AG10803 (cell line): ENCODE measurements at regions not wholly inside any gene's neighbourhood (a gene's known extent, or its start where the extent isn't known, plus 50 kb on each side); places are given as distances from the start of the nearest gene placed in this dataset.
A peak's percentile ranks its signal among the peaks of the same experiment; 100 is the strongest.
"Not testable (repeated sequence)": the region's sequence is repeated elsewhere in the genome, so short reads cannot be mapped to it uniquely, and the experiment has no call there.

ENCODE experiments used
- DNase-seq: peaks from one replicate; pipeline ENCODE4 v3.0.0; 2010; ENCODE audit warnings: low read depth
- H3K4me3 ChIP-seq: 2 replicates; pipeline ENCODE4 v1.5.1; 2011; ENCODE audit warnings: mild to moderate bottlenecking, low read length, control low read depth
- TF ChIP-seq, protein P1 (sequence below): conservative IDR thresholded peaks from 2 replicates; pipeline ENCODE4 v1.5.1; 2011; ENCODE audit warnings: mild to moderate bottlenecking, low read length, control low read depth, inconsistent platforms

DNA sequence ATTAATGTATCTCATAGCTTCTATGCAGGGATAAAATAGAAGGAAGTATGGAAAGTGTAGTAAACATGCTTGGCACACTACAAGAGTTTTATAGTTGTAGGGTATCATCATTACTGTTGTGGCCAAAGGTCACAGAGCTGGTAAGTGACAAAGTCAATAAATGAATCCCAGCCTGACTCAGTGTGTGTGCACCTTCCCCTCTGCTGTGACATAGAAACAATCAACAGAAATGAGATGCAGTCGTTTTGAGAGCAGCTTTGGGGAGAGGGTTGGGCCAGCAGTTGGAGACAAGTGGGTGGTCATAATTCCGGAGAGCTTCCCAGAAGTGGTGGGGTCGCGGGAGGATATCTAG, 82.4 kb upstream of the RBPJ start:
- no peak for DNase-seq
- no peak overlapping the region for H3K4me3 ChIP-seq
- TF ChIP-seq, protein P1, sequence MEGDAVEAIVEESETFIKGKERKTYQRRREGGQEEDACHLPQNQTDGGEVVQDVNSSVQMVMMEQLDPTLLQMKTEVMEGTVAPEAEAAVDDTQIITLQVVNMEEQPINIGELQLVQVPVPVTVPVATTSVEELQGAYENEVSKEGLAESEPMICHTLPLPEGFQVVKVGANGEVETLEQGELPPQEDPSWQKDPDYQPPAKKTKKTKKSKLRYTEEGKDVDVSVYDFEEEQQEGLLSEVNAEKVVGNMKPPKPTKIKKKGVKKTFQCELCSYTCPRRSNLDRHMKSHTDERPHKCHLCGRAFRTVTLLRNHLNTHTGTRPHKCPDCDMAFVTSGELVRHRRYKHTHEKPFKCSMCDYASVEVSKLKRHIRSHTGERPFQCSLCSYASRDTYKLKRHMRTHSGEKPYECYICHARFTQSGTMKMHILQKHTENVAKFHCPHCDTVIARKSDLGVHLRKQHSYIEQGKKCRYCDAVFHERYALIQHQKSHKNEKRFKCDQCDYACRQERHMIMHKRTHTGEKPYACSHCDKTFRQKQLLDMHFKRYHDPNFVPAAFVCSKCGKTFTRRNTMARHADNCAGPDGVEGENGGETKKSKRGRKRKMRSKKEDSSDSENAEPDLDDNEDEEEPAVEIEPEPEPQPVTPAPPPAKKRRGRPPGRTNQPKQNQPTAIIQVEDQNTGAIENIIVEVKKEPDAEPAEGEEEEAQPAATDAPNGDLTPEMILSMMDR: no peak

DNA sequence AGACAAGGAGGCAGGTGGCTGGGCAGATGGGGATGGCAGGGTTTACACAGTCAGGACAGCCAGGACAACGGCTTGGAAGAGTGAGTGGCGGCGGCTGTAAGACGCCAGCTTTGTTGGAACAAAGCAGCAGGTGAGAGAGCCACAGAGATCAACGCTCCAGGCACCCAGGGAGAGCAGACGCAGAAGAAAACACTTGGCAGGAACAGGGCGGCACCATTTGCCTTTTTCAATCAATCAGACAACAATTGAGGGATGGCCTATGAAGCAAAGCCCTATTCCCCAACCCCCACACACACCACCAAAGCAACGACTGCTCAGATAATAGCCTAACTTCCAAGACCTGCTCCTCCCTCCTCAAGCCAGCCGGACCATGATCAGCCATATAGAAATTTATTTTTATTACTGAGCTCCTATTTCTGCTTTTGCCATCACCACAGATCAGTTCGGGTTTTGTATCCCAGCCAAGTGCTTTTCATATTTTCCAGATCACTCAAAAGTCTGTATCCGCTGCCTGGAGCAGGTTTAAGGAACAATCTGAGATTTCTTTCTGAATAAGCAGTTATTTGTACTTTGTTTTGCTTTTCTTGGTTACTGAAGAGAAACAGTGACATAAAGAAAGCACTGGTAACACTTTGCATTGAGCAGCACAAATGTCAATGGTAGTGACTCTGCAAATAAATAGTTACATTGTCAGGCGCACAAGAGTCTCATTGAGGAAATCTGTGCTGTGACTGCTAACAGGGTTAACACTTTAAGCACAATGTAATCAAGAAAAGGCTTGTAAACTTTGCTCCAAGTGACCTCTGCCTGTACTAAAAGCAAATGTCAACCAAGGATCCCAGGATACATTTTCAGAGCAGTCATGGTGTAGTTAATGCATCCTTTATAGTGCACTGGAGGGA, 81.8 kb upstream of the RBPJ start:
- TF ChIP-seq, protein P1: no peak
- H3K4me3 ChIP-seq: 0 out of 2 replicates have a peak overlapping the region, but pooled peaks have one; percentile 2
- peak; percentile 56 for DNase-seq

DNA sequence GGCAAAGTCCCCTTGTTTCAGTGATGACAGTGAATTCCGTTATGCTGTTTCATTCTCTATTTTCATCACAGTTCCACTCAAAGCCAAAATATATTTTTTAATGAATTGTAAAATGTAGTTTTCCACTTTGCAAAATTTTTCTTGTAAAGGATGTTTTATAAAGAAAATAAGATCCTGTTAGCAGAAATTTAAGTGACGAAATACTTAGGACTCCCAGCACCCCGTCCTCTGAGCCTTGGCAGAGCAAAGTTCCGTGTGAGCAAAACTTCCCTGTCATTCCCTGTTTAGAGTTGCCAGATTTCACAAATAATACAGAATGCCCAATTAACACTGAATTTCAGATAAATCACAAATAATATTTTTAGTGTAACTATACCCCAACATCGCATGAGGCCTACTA, 81.0 kb upstream of the RBPJ start:
- TF ChIP-seq, protein P1: no peak
- peak; percentile 50 for DNase-seq
- no peak overlapping the region for H3K4me3 ChIP-seq

GRCh38 chr4:26241179-26241578, 79.6 kb upstream of the RBPJ start:
- TF ChIP-seq, protein P1: no peak
- H3K4me3 ChIP-seq: no peak overlapping the region

GRCh38 chr4:26242451-26242850, 78.4 kb upstream of the RBPJ start:
- TF ChIP-seq, protein P1: no peak
- no peak overlapping the region for H3K4me3 ChIP-seq
- DNase-seq: peak; percentile 15

More at GRCh38 chr4:26241179-26241578, 79.6 kb upstream of the RBPJ start:
- DNase-seq: no peak

DNA sequence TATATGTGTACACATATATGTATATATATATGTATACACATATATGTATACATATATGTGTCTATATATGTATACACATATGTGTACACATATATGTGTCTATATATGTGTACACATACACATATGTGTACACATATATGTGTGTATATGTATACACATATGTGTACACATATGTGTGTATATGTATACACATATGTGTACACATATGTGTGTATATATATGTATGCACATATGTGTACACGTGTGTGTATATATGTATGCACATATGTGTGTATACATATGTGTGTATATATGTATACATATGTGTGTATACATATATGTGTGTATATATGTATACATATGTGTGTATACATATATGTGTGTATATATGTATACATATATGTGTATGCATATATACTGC, 76.7 kb upstream of the RBPJ start:
- not testable (repeated sequence) for DNase-seq, H3K4me3 ChIP-seq

DNA sequence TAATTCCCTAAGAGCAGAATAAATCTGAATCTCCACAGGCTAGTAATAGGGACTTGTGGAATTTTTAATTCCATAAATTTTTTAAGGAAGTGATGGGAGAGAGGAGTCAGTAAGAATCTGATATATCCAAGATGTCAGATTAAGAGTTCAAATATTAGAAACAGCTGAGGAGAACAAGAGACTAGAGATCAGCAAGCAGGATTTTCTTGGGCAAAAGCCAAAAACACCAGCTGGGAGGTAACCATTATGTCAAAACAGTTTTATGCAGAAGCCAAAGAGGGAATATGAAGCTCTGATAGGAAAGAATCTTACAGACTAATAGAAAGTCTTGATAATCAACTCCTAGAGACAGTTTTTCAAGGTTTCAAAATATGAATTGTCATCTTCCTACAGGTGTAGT, 72.2 kb upstream of the RBPJ start:
- TF ChIP-seq, protein P1: no peak
- no peak overlapping the region for H3K4me3 ChIP-seq
- peak; percentile 80 for DNase-seq
